Mesodermal cell (in vitro differentiated cells): ENCODE measurements at regions not wholly inside any gene's neighbourhood (a gene's known extent, or its start where the extent isn't known, plus 50 kb on each side); places are given as distances from the start of the nearest gene placed in this dataset.

Source experiments
- H3K27ac ChIP-seq: 2 replicates; pipeline ENCODE4 v1.7.0; 2013; ENCODE audit warnings: mild to moderate bottlenecking, low read depth, low read length, moderate library complexity; ENCODE audit not compliant: severe bottlenecking
- H3K36me3 ChIP-seq: 2 replicates; pipeline ENCODE4 v1.7.1; 2013; ENCODE audit warnings: mild to moderate bottlenecking, low read length, moderate library complexity; ENCODE audit not compliant: control insufficient read depth, insufficient read depth
- H3K4me1 ChIP-seq: one replicate; pipeline ENCODE4 v1.7.1; 2013; ENCODE audit warnings: mild to moderate bottlenecking, low read length; ENCODE audit not compliant: insufficient read depth, control insufficient read depth, poor library complexity, severe bottlenecking
- H3K4me3 ChIP-seq: 2 replicates; pipeline ENCODE4 v1.7.0; 2013; ENCODE audit warnings: low read length, control low read depth, mild to moderate bottlenecking; ENCODE audit not compliant: insufficient read depth, poor library complexity, severe bottlenecking; ENCODE audit errors: extremely low read depth
- H3K9me3 ChIP-seq: 2 replicates; pipeline ENCODE4 v1.7.1; 2013; ENCODE audit warnings: mild to moderate bottlenecking, low read length, moderate library complexity; ENCODE audit not compliant: control insufficient read depth
- WGBS, 2 experiments: methylation state at CpG; one replicate each; pipeline ENCODE4 v1.1.5; 2013; ENCODE audit warnings: missing lambda C conversion rate in 2 of 2; ENCODE audit not compliant: insufficient coverage in 2 of 2; 5-methylcytosine and 5-hydroxymethylcytosine counted together

- Histone ChIP-seq H3K36me3 (no peaks in the 10 kb centered on the region), H3K4me3 (no peak overlapping the region), H3K9me3 (peaks cover 5% of the 10 kb centered on the region), H3K4me1 (no peaks in the 10 kb centered on the region), H3K27ac (no peak overlapping the region)
- WGBS, 2 experiments = 0 to 22% methylated on average over 1 of the region's 2 CpGs
Measured at GRCh38 chr11:15707971-15708370, 593.2 kb downstream of the INSC start.

- no peaks in the 10 kb centered on the region for H3K4me1 ChIP-seq
- 29 to 88% methylated on average over 1 of the region's 3 CpGs for WGBS, 2 experiments
Measured at GRCh38 chr11:15710580-15711275, 596.0 kb downstream of the INSC start.

GRCh38 chr11:15711311-15711710 lies 596.6 kb downstream of the INSC start:
- Histone ChIP-seq H3K4me3 (no peak overlapping the region), H3K36me3 (no peaks in the 10 kb centered on the region), H3K27ac (no peak overlapping the region), H3K4me1 (peaks cover 1% of the 10 kb centered on the region), H3K9me3 (peaks cover 5% of the 10 kb centered on the region)
- WGBS, 2 experiments = 0 to 6% methylated on average over 1 to 2 of the region's 2 CpGs

More at GRCh38 chr11:15710580-15711275, 596.0 kb downstream of the INSC start:
- Histone ChIP-seq H3K9me3 (peaks cover 5% of the 10 kb centered on the region), H3K36me3 (no peaks in the 10 kb centered on the region), H3K27ac (no peak overlapping the region), H3K4me3 (no peak overlapping the region)

- WGBS, 2 experiments = 90 to 98% methylated on average over 4 of the region's 6 CpGs
- Histone ChIP-seq H3K4me1 (peaks cover 12% of the 10 kb centered on the region), H3K4me3 (no peak overlapping the region), H3K9me3 (no peaks in the 10 kb centered on the region), H3K27ac (no peak overlapping the region), H3K36me3 (no peaks in the 10 kb centered on the region)
Measured at GRCh38 chr11:15714641-15715399, 600.1 kb downstream of the INSC start.

GRCh38 chr11:15716550-15716949 lies 601.8 kb downstream of the INSC start:
- Histone ChIP-seq H3K4me1 (peaks cover 12% of the 10 kb centered on the region), H3K27ac (no peak overlapping the region), H3K4me3 (no peak overlapping the region), H3K36me3 (no peaks in the 10 kb centered on the region), H3K9me3 (no peaks in the 10 kb centered on the region)
- whole genome bisulfite sequencing, 2 experiments = 91 to 100% methylated on average over 2 of the region's 2 CpGs

- Histone ChIP-seq H3K4me1 (peaks cover 12% of the 10 kb centered on the region), H3K9me3 (no peaks in the 10 kb centered on the region), H3K4me3 (no peak overlapping the region), H3K27ac (no peak overlapping the region), H3K36me3 (no peaks in the 10 kb centered on the region)
- 79 to 92% methylated on average over 5 of the region's 5 CpGs for WGBS, 2 experiments
Measured at GRCh38 chr11:15720460-15720859, 605.7 kb downstream of the INSC start.

- H3K9me3 ChIP-seq = no peaks in the 10 kb centered on the region
- no peak overlapping the region for H3K4me3 ChIP-seq
- peaks cover 2% of the 10 kb centered on the region for H3K4me1 ChIP-seq
- no peaks in the 10 kb centered on the region for H3K36me3 ChIP-seq
- H3K27ac ChIP-seq = no peak overlapping the region
Measured at GRCh38 chr11:15723966-15724365, 609.2 kb downstream of the INSC start.

- H3K4me1 ChIP-seq = no peaks in the 10 kb centered on the region
- H3K36me3 ChIP-seq = no peaks in the 10 kb centered on the region
- WGBS, 2 experiments = 71 to 80% methylated on average over 1 to 2 of the region's 3 CpGs
- no peaks in the 10 kb centered on the region for H3K9me3 ChIP-seq
- H3K4me3 ChIP-seq = no peak overlapping the region
- no peak overlapping the region for H3K27ac ChIP-seq
Measured at GRCh38 chr11:15724601-15725000, 609.9 kb downstream of the INSC start.

- no peak overlapping the region for H3K27ac ChIP-seq
- H3K4me1 ChIP-seq = no peaks in the 10 kb centered on the region
- no peaks in the 10 kb centered on the region for H3K36me3 ChIP-seq
- no peak overlapping the region for H3K4me3 ChIP-seq
- 80 to 100% methylated on average over 1 of the region's 2 CpGs for WGBS, 2 experiments
- no peaks in the 10 kb centered on the region for H3K9me3 ChIP-seq
Measured at GRCh38 chr11:15725246-15725645, 610.5 kb downstream of the INSC start.

- Histone ChIP-seq H3K27ac (no peak overlapping the region), H3K4me3 (no peak overlapping the region), H3K9me3 (no peaks in the 10 kb centered on the region), H3K36me3 (no peaks in the 10 kb centered on the region), H3K4me1 (no peaks in the 10 kb centered on the region)
- WGBS, 2 experiments = 88 to 96% methylated on average over 2 to 3 of the region's 3 CpGs
Measured at GRCh38 chr11:15726221-15726746, 611.6 kb downstream of the INSC start.
